Fibroblast of lung (primary cell): ENCODE measurements at regions not wholly inside any gene's neighbourhood (a gene's known extent, or its start where the extent isn't known, plus 50 kb on each side); places are given as distances from the start of the nearest gene placed in this dataset.

Source experiments
- DNase-seq, 2 donors: peaks; one replicate each; pipeline versions ENCODE4 v3.0.0 to v3.0.0-alpha.2; 2010; ENCODE audit warnings: low read depth in 2 of 2
- H2AFZ ChIP-seq: 2 replicates; pipeline ENCODE4 v1.5.1; 2012; ENCODE audit warnings: low read length, control low read depth, inconsistent platforms
- H3K27ac ChIP-seq: 2 replicates; pipeline ENCODE4 v1.5.1; 2011; ENCODE audit warnings: low read length, control low read depth; ENCODE audit not compliant: insufficient read depth
- H3K27me3 ChIP-seq: 2 replicates; pipeline ENCODE4 v1.5.1; 2011; ENCODE audit warnings: mild to moderate bottlenecking, low read length; ENCODE audit not compliant: control insufficient read depth, insufficient read depth
- H3K36me3 ChIP-seq: 2 replicates; pipeline ENCODE4 v1.5.1; 2011; ENCODE audit warnings: low read length; ENCODE audit not compliant: control insufficient read depth, insufficient read depth
- H3K4me1 ChIP-seq: 2 replicates; pipeline ENCODE4 v1.5.1; 2011; ENCODE audit warnings: low read length; ENCODE audit not compliant: control insufficient read depth, insufficient read depth; ENCODE audit errors: extremely low read depth
- H3K4me2 ChIP-seq: 2 replicates; pipeline ENCODE4 v1.5.1; 2011; ENCODE audit warnings: low read length, control low read depth; ENCODE audit not compliant: insufficient read depth; ENCODE audit errors: extremely low read depth
- H3K4me3 ChIP-seq, 4 experiments: fragments of 200-600 bp in 1 of 4; sonication (generic) in 1 of 4; replicated peaks in 1 of 4; 2 replicates each; pipeline ENCODE4 v1.5.1; 2011 to 2016; ENCODE audit warnings: low read length in 4 of 4, low read depth in 3 of 4, mild to moderate bottlenecking in 3 of 4, control low read depth in 2 of 4, inconsistent platforms in 1 of 4, mixed read lengths in 1 of 4; ENCODE audit not compliant: insufficient read depth in 1 of 4; ENCODE audit errors: control extremely low read depth in 1 of 4
- H3K79me2 ChIP-seq: 2 replicates; pipeline ENCODE4 v1.5.1; 2012; ENCODE audit warnings: mild to moderate bottlenecking, low read length, inconsistent platforms; ENCODE audit not compliant: control insufficient read depth, insufficient read depth
- H3K9ac ChIP-seq: 2 replicates; pipeline ENCODE4 v1.5.1; 2011; ENCODE audit warnings: mild to moderate bottlenecking, low read length, control low read depth; ENCODE audit not compliant: insufficient read depth
- H3K9me3 ChIP-seq: 2 replicates; pipeline ENCODE4 v1.5.1; 2012; ENCODE audit warnings: low read depth, low read length; ENCODE audit not compliant: control insufficient read depth, insufficient read depth
- H4K20me1 ChIP-seq: 2 replicates; pipeline ENCODE4 v1.5.1; 2011; ENCODE audit warnings: low read length; ENCODE audit not compliant: control insufficient read depth, insufficient read depth; ENCODE audit errors: extremely low read depth
- CTCF ChIP-seq, 2 donors: IDR thresholded peaks in 1 of 2; conservative IDR thresholded peaks in 1 of 2; 1 replicate in 1 of 2; 2 replicates in 1 of 2; pipeline ENCODE4 v1.5.1; 2011 to 2012; ENCODE audit warnings: low read length in 2 of 2, control low read depth in 1 of 2, inconsistent platforms in 1 of 2, low read depth in 1 of 2, mild to moderate bottlenecking in 1 of 2
- EZH2 ChIP-seq: IDR thresholded peaks from 2 replicates; pipeline ENCODE4 v1.5.1; 2012; ENCODE audit warnings: low read length, control low read depth, mild to moderate bottlenecking; ENCODE audit errors: missing control alignments

GRCh38 chr7:131943646-131944045, 387.2 kb upstream of the PODXL start:
- H3K4me1 ChIP-seq = no peaks in the 10 kb centered on the region
- DNase-seq = no peak
- no peak for TF ChIP-seq EZH2
- TF ChIP-seq CTCF (conservative IDR thresholded peaks at IDR 0.05 in 1 of 2, IDR thresholded peaks at IDR 0.05 in 1 of 2; ENCODE audit: low read depth in 1 of 2, low read length in 2 of 2) = no peak
- H3K9ac ChIP-seq = no peak overlapping the region
- H3K4me2 ChIP-seq = no peak overlapping the region
- H4K20me1 ChIP-seq = peaks cover 1% of the 10 kb centered on the region
- no peaks in the 10 kb centered on the region for H3K79me2 ChIP-seq
- H2AFZ ChIP-seq = no peak overlapping the region
- no peaks in the 10 kb centered on the region for H3K9me3 ChIP-seq
- no peak overlapping the region for H3K4me3 ChIP-seq
- H3K27me3 ChIP-seq = peaks cover 3% of the 10 kb centered on the region
- H3K36me3 ChIP-seq = no peaks in the 10 kb centered on the region
- no peak overlapping the region for H3K27ac ChIP-seq

- no peaks in the 10 kb centered on the region for H3K9me3 ChIP-seq
- DNase-seq = no peak
- no peaks in the 10 kb centered on the region for H3K4me1 ChIP-seq
- no peaks in the 10 kb centered on the region for H3K79me2 ChIP-seq
- peaks cover 3% of the 10 kb centered on the region for H3K27me3 ChIP-seq
- peaks cover 1% of the 10 kb centered on the region for H4K20me1 ChIP-seq
- H3K9ac ChIP-seq = no peak overlapping the region
- no peak overlapping the region for H3K4me2 ChIP-seq
- H3K36me3 ChIP-seq = no peaks in the 10 kb centered on the region
- no peak overlapping the region for H2AFZ ChIP-seq
- TF ChIP-seq CTCF (conservative IDR thresholded peaks at IDR 0.05 in 1 of 2, IDR thresholded peaks at IDR 0.05 in 1 of 2; ENCODE audit: low read depth in 1 of 2, low read length in 2 of 2) = no peak
- TF ChIP-seq EZH2 = no peak
- H3K27ac ChIP-seq = no peak overlapping the region
- no peak overlapping the region for H3K4me3 ChIP-seq
These were observed 386.8 kb upstream of the PODXL start for GRCh38 chr7:131943211-131943610.

- Histone ChIP-seq H3K79me2 (no peaks in the 10 kb centered on the region), H3K9me3 (no peaks in the 10 kb centered on the region), H3K4me1 (no peaks in the 10 kb centered on the region), H3K9ac (no peak overlapping the region), H3K27me3 (peaks cover 3% of the 10 kb centered on the region), H4K20me1 (peaks cover 1% of the 10 kb centered on the region), H2AFZ (no peak overlapping the region), H3K4me2 (no peak overlapping the region), H3K36me3 (no peaks in the 10 kb centered on the region), H3K4me3 (no peak overlapping the region), H3K27ac (no peak overlapping the region)
- no peak for TF ChIP-seq EZH2
- no peak for TF ChIP-seq CTCF (conservative IDR thresholded peaks at IDR 0.05 in 1 of 2, IDR thresholded peaks at IDR 0.05 in 1 of 2; ENCODE audit: low read depth in 1 of 2, low read length in 2 of 2)
- DNase-seq = no peak
These were observed 386.1 kb upstream of the PODXL start for GRCh38 chr7:131942287-131943150.
